ENCODE measurements at regions not wholly inside any gene's neighbourhood (a gene's known extent, or its start where the extent isn't known, plus 50 kb on each side); places are given as distances from the start of the nearest gene placed in this dataset.

GRCh38 chr13:26941345-26942174 is 181.0 kb upstream of the GPR12 start:
- no peaks in the 10 kb centered on the region for H3K36me3 ChIP-seq
- intact Hi-C loops (cut with DNase I), result loop anchor here in 1 of 10 donors (10.0 kb wide), 1 partner anchor 1043 kb away; the partner anchor contains the start of gene URAD
- H3K27ac ChIP-seq, result no peak overlapping the region
- peaks cover 0 to 15% (median 4%) of the 10 kb centered on the region in 9 donors for H3K4me1 ChIP-seq
- ATAC-seq (peak in 3 of 8 donors; percentile 32 to 85 (median 62)), DNase-seq (no peak)
- H3K9me3 ChIP-seq, result no peaks in the 10 kb centered on the region
- H3K27me3 ChIP-seq, result peaks cover 0 to 7% (median 0%) of the 10 kb centered on the region in 7 donors
- 35 to 45% methylated on average over 7 of the region's 7 CpGs for WGBS, 2 donors
- TF ChIP-seq CTCF (IDR thresholded peaks at IDR 0.05), result no peak
- H3K4me3 ChIP-seq, result no peak overlapping the region

GRCh38 chr13:26934096-26934495 is 173.5 kb upstream of the GPR12 start:
- Histone ChIP-seq H3K9me3 (no peaks in the 10 kb centered on the region), H3K4me3 (no peak overlapping the region), H3K36me3 (no peaks in the 10 kb centered on the region), H3K4me1 (peaks cover 0 to 5% (median 0%) of the 10 kb centered on the region in 9 donors), H3K27me3 (peaks cover 0 to 14% (median 0%) of the 10 kb centered on the region in 7 donors), H3K27ac (no peak overlapping the region)
- no peak for TF ChIP-seq CTCF (IDR thresholded peaks at IDR 0.05)
- intact Hi-C loops (cut with DNase I), result loop anchor here in 1 of 10 donors (5.0 kb wide), 1 partner anchor 227 kb away; no protein-coding TSS in a partner anchor
- ATAC-seq (no peak), DNase-seq (no peak)
- WGBS, 2 donors, result 77 to 84% methylated on average over 7 of the region's 7 CpGs

- intact Hi-C loops (cut with DNase I), result loop anchor here in 2 of 10 donors (2.0 to 5.0 kb wide), 2 partner anchors 225 to 226 kb away; no protein-coding TSS in a partner anchor
- H3K36me3 ChIP-seq, result no peaks in the 10 kb centered on the region
- H3K9me3 ChIP-seq, result no peaks in the 10 kb centered on the region
- H3K27ac ChIP-seq, result no peak overlapping the region
- 72 to 81% methylated on average over 5 of the region's 5 CpGs for WGBS, 2 donors
- peaks cover 0 to 5% (median 0%) of the 10 kb centered on the region in 9 donors for H3K4me1 ChIP-seq
- H3K27me3 ChIP-seq, result peaks cover 0 to 9% (median 0%) of the 10 kb centered on the region in 7 donors
- TF ChIP-seq CTCF (IDR thresholded peaks at IDR 0.05), result no peak
- ATAC-seq (no peak), DNase-seq (no peak)
- no peak overlapping the region for H3K4me3 ChIP-seq
Observed at GRCh38 chr13:26932465-26932864, 171.9 kb upstream of the GPR12 start.

GRCh38 chr13:26929971-26930730 is 169.6 kb upstream of the GPR12 start:
- Histone ChIP-seq H3K4me3 (no peak overlapping the region), H3K9me3 (no peaks in the 10 kb centered on the region), H3K27ac (no peak overlapping the region), H3K4me1 (peaks cover 0 to 5% (median 0%) of the 10 kb centered on the region in 9 donors), H3K27me3 (peaks cover 0 to 22% (median 4%) of the 10 kb centered on the region in 7 donors), H3K36me3 (no peaks in the 10 kb centered on the region)
- 12 to 13% methylated on average over 21 of the region's 21 CpGs for WGBS, 2 donors
- peak; percentile 91 to 98 (median 96) for TF ChIP-seq CTCF (IDR thresholded peaks at IDR 0.05)
- intact Hi-C loops (cut with DNase I), result loop anchor here in 9 of 10 donors (2.0 to 10.0 kb wide), 5 partner anchors 221 to 448 kb away; no protein-coding TSS in a partner anchor
- peak in 7 of 8 donors; percentile 62 to 81 (median 71) for ATAC-seq
- peak; percentile 51 to 76 for DNase-seq

Measured in heart right ventricle (tissue), 16 donors.